Stimulated activated CD4-positive, alpha-beta T cell treated with anti-CD3 and anti-CD28 coated beads, Interleukin-12 subunit alpha, Interleukin-12 subunit beta, amount 100 ng/mL, for 24 hours (primary cell): ENCODE measurements at regions not wholly inside any gene's neighbourhood (a gene's known extent, or its start where the extent isn't known, plus 50 kb on each side); places are given as distances from the start of the nearest gene placed in this dataset.

Experiments used
- DNase-seq, 2 experiments: peaks; one replicate each; pipeline ENCODE4 v3.0.0-alpha.2; 2020; ENCODE audit warnings: low read depth in 2 of 2

- no peak for DNase-seq
Observed at GRCh38 chr16:6517020-6517720, 815.5 kb upstream of the RBFOX1 start.

DNA sequence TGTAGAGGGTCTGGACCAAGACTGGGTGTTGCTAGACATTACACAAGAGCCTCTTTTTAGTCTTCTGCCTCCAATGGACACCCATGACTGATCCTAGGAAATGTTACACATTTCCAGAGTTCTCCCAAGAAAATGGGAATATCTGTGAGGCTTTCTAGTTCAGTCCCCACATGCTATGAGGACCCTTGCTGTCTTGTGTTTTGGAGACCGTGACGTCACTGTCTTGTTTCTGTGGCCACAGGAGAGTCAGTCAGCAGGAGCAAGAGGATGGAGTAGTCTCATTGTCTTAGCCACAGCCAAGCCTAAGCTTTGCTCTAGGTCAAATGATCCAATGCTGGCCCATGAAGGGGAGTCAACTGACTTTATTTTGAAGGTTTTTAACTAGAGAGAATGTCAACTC, 820.1 kb upstream of the RBFOX1 start:
- no peak for DNase-seq

- no peak for DNase-seq
Observed at GRCh38 chr16:6510261-6510660, 822.4 kb upstream of the RBFOX1 start.

- DNase-seq, result no peak
Observed at GRCh38 chr16:6499413-6499812, 833.2 kb upstream of the RBFOX1 start.

GRCh38 chr16:6498858-6499257, 833.8 kb upstream of the RBFOX1 start:
- DNase-seq, result no peak

- no peak for DNase-seq
Observed at GRCh38 chr16:6496996-6497395, 835.6 kb upstream of the RBFOX1 start.

GRCh38 chr16:6495486-6496210, 837.0 kb upstream of the RBFOX1 start:
- no peak for DNase-seq

- DNase-seq, result no peak
Observed at GRCh38 chr16:6494716-6495115, 837.9 kb upstream of the RBFOX1 start.

- DNase-seq, result no peak
Observed at GRCh38 chr16:6493555-6493954, 839.1 kb upstream of the RBFOX1 start.

DNA sequence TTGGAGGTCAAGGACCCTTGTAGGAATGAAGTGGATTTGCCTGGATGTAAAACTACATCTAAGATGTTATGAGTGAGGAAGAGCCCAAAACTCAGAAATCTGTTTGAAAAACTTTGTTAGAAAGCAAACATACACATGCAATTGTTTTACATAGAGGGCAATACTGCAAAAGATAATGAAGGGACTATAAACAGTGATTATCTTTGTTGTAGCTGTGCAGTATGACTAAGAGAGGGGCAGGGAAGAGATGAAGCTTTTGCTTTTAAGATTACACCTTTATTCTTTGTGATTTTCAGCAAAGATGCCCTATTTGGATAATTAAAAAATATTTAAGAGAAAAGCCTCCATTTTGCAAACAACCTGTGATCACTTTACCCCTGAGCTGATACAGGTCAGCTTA, 839.9 kb upstream of the RBFOX1 start:
- no peak for DNase-seq

DNA sequence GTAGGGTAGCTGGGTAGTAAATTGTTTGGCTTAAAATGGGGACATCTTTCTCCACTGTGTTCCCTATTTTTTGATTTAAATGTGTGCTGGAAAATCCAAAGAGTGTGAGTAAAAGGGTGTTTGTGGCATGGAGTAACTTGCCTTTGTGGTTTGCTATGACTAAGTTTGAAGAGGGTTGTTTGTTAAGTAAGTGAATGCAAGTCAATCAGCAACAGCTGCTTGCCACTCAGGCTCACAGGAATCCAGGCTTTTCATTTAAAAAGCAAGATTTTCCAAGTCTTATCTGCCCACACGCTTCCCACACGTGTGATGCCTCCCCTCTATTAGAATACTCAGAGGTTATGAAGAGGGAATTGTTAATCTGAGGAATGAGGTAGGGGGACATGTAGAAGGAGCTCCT, 847.7 kb upstream of the RBFOX1 start:
- DNase-seq, result no peak

DNA sequence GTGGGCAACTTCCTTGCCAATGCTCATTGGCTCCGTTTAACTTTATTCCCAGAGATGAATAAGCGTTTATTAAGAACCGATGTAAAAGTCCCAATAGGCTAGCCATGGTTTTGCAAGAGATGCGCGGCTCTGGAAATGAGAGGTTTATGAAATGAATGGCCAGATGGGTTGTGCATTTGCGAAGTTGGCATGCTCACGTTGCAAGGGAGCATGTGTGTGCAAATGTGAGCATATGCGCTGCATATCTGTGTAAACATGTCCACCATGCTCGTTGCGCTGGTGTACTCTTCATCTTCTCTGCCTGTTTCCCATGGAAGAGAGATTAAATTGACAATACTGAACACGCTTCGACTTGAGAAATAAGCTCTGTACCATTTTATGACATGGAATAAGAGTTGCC, 848.6 kb upstream of the RBFOX1 start:
- no peak for DNase-seq

- DNase-seq, result no peak
Observed at GRCh38 chr16:6483469-6484033, 849.1 kb upstream of the RBFOX1 start.

GRCh38 chr16:6482696-6483468, 849.8 kb upstream of the RBFOX1 start:
- no peak for DNase-seq

GRCh38 chr16:6481894-6482293, 850.8 kb upstream of the RBFOX1 start:
- no peak for DNase-seq

DNA sequence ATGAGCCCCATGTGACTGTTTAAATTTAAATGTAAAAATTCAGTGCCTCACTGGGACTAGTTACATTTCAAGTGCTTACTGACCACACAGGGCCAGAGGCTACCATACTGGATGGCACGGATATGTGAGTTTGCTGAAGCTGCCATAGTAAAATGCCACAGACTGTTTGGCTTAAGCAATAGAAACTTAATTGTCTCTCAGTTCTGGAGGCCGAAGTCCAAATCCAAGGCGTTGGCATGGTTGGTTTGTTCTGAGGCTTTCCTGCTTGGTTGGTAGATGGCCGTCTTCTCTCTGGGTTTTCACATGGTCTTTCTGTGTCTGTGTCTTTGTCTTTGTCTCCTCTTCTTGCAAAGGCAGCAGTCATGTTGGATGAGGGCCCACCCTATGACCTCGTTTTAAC, 878.9 kb upstream of the RBFOX1 start:
- no peak for DNase-seq

- no peak for DNase-seq
Observed at GRCh38 chr16:6447021-6447790, 885.4 kb upstream of the RBFOX1 start.

DNA sequence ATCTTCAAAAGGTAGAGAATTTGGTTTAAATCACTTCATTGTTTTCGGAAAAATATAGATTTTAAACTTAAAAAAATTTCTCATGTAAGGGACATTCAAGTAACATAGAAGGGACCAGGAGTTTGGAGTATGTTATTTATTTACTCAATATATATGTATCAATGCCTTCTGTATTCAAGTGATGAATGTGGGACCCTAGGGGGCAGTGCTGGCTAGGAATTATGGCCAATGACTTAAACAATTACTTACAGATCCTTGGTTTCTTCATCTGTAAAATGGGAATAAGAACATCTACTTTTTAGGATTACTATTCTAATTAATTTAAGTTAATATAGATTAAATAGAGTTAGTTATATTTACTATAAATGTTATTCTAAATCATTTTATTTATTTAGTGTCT, 886.3 kb upstream of the RBFOX1 start:
- DNase-seq, result no peak

DNA sequence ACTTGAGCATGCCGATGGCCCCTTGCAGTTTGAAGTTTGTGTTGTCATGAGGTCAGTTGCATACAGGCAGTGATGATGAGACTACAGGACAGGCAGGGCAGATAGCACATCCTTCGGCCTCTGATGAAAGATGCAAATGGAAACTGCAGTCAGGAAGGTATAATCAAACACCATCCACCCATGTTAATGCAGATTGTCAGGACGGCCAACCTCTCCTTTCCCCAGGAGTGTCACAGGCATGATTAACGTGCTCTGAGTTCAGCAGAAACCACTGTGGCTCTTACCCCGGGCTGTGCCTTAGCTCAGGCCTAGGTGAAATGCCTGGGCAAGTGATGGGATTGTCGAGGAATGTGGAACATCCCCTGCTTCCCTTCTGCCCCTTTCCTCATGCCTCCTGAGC, 893.5 kb upstream of the RBFOX1 start:
- DNase-seq, result no peak

GRCh38 chr16:6428861-6429260, 903.8 kb upstream of the RBFOX1 start:
- no peak for DNase-seq

GRCh38 chr16:6427621-6428020, 905.0 kb upstream of the RBFOX1 start:
- DNase-seq, result no peak

GRCh38 chr16:6407596-6407995, 925.0 kb upstream of the RBFOX1 start:
- DNase-seq, result no peak
